GM23338 (cell line): ENCODE measurements at regions not wholly inside any gene's neighbourhood (a gene's known extent, or its start where the extent isn't known, plus 50 kb on each side); places are given as distances from the start of the nearest gene placed in this dataset.
"Not testable (repeated sequence)": the region's sequence is repeated elsewhere in the genome, so short reads cannot be mapped to it uniquely, and the experiment has no call there.

Experiments
- ATAC-seq: fragments of 200-7000 bp; cut with Tn5 transposase; 3 replicates; pipeline ENCODE4 v1.9.1; 2020
- DNase-seq: peaks from one replicate; pipeline ENCODE4 v3.0.0-alpha.2; 2015; ENCODE audit warnings: low spot score
- H2AFZ ChIP-seq: fragments of 200-600 bp; sonication (generic); 2 replicates; pipeline ENCODE4 v1.8.0; 2016; ENCODE audit warnings: antibody characterized with exemption, mild to moderate bottlenecking, moderate library complexity
- H3F3A ChIP-seq: fragments of 200-600 bp; sonication (generic); replicated peaks from 2 replicates; pipeline ENCODE4 v1.8.0; 2017; ENCODE audit warnings: antibody characterized with exemption, mixed run types, low read depth
- H3K27ac ChIP-seq: fragments of 200-600 bp; sonication (generic); 2 replicates; pipeline ENCODE4 v1.6.1; 2016; ENCODE audit warnings: low read depth
- H3K27me3 ChIP-seq: fragments of 200-600 bp; sonication (generic); 2 replicates; pipeline ENCODE4 v1.8.0; 2016; ENCODE audit warnings: mild to moderate bottlenecking, mixed run types, moderate library complexity; ENCODE audit not compliant: insufficient read depth
- H3K36me3 ChIP-seq: fragments of 200-600 bp; sonication (generic); 2 replicates; pipeline ENCODE4 v1.8.0; 2016; ENCODE audit warnings: mild to moderate bottlenecking; ENCODE audit not compliant: insufficient read depth
- H3K4me1 ChIP-seq: fragments of 200-600 bp; sonication (generic); 2 replicates; pipeline ENCODE4 v1.8.0; 2016; ENCODE audit warnings: mild to moderate bottlenecking, moderate library complexity; ENCODE audit not compliant: insufficient read depth
- H3K4me2 ChIP-seq: fragments of 200-600 bp; sonication (generic); 2 replicates; pipeline ENCODE4 v1.7.1; 2017; ENCODE audit warnings: mixed run types
- H3K4me3 ChIP-seq: fragments of 200-600 bp; sonication (generic); 2 replicates; pipeline ENCODE4 v1.6.1; 2016; ENCODE audit warnings: mixed run types
- H3K79me2 ChIP-seq: fragments of 200-600 bp; sonication (generic); replicated peaks from 2 replicates; pipeline ENCODE4 v1.8.0; 2017; ENCODE audit warnings: mild to moderate bottlenecking; ENCODE audit not compliant: insufficient read depth
- H3K9me2 ChIP-seq: fragments of 200-600 bp; sonication (generic); 2 replicates; pipeline ENCODE4 v1.8.0; 2017; ENCODE audit not compliant: insufficient read depth
- H4K20me1 ChIP-seq: fragments of 200-600 bp; sonication (generic); replicated peaks from 2 replicates; pipeline ENCODE4 v1.8.0; 2017; ENCODE audit warnings: mild to moderate bottlenecking; ENCODE audit not compliant: insufficient read depth
- H3K27ac Mint-ChIP-seq: 2 replicates; pipeline ENCODE4 v1.8.0; 2020; ENCODE audit warnings: inconsistent platforms, mild to moderate bottlenecking, moderate library complexity, mixed read lengths
- H3K27me3 Mint-ChIP-seq: 3 replicates; pipeline ENCODE4 v1.8.0; 2022; ENCODE audit warnings: low read depth, mild to moderate bottlenecking, moderate library complexity, mixed read lengths, inconsistent platforms; ENCODE audit not compliant: insufficient read depth, poor library complexity
- H3K36me3 Mint-ChIP-seq: 3 replicates; pipeline ENCODE4 v1.8.0; 2021; ENCODE audit warnings: low read depth, mild to moderate bottlenecking, inconsistent platforms, moderate library complexity, mixed read lengths
- H3K4me1 Mint-ChIP-seq: 3 replicates; pipeline ENCODE4 v1.8.0; 2020; ENCODE audit warnings: mild to moderate bottlenecking, inconsistent platforms, mixed read lengths
- H3K4me3 Mint-ChIP-seq: 3 replicates; pipeline ENCODE4 v1.8.0; 2021; ENCODE audit warnings: moderate library complexity, mild to moderate bottlenecking, inconsistent platforms, mixed read lengths
- H3K9me3 Mint-ChIP-seq: 3 replicates; pipeline ENCODE4 v1.8.0; 2020; ENCODE audit warnings: moderate library complexity, mild to moderate bottlenecking, inconsistent platforms, mixed read lengths
- STAT1 ChIP-seq: IDR thresholded peaks from one replicate; pipeline ENCODE4 v1.6.1; 2016; ENCODE audit warnings: antibody characterized with exemption; ENCODE audit not compliant: unreplicated experiment
- TF ChIP-seq, protein P1 (sequence below): fragments of 250-450 bp; sonication (Bioruptor Pico); IDR thresholded peaks from 2 replicates; pipeline ENCODE4 v1.5.0; 2020; ENCODE audit warnings: mild to moderate bottlenecking, moderate library complexity

DNA sequence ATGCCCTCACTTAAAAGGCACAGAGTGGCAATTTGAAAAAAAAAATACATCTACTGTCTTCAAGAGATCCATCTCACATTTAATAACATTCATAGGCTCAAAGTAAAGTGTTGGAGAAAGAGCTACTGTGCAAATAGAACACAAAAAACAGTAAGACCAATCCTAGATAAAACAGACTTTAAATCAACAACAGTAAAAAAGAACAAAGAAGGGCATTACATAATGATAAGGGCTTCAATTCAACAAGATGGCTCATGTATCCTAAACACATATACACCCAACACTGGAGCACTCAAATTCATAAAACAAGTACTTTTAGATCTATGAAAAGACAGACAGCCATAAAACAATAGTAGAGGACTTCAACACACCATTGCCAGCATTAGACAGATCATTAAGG lies 93.6 kb upstream of the PCED1B start (continued):
- TF ChIP-seq, protein P1, sequence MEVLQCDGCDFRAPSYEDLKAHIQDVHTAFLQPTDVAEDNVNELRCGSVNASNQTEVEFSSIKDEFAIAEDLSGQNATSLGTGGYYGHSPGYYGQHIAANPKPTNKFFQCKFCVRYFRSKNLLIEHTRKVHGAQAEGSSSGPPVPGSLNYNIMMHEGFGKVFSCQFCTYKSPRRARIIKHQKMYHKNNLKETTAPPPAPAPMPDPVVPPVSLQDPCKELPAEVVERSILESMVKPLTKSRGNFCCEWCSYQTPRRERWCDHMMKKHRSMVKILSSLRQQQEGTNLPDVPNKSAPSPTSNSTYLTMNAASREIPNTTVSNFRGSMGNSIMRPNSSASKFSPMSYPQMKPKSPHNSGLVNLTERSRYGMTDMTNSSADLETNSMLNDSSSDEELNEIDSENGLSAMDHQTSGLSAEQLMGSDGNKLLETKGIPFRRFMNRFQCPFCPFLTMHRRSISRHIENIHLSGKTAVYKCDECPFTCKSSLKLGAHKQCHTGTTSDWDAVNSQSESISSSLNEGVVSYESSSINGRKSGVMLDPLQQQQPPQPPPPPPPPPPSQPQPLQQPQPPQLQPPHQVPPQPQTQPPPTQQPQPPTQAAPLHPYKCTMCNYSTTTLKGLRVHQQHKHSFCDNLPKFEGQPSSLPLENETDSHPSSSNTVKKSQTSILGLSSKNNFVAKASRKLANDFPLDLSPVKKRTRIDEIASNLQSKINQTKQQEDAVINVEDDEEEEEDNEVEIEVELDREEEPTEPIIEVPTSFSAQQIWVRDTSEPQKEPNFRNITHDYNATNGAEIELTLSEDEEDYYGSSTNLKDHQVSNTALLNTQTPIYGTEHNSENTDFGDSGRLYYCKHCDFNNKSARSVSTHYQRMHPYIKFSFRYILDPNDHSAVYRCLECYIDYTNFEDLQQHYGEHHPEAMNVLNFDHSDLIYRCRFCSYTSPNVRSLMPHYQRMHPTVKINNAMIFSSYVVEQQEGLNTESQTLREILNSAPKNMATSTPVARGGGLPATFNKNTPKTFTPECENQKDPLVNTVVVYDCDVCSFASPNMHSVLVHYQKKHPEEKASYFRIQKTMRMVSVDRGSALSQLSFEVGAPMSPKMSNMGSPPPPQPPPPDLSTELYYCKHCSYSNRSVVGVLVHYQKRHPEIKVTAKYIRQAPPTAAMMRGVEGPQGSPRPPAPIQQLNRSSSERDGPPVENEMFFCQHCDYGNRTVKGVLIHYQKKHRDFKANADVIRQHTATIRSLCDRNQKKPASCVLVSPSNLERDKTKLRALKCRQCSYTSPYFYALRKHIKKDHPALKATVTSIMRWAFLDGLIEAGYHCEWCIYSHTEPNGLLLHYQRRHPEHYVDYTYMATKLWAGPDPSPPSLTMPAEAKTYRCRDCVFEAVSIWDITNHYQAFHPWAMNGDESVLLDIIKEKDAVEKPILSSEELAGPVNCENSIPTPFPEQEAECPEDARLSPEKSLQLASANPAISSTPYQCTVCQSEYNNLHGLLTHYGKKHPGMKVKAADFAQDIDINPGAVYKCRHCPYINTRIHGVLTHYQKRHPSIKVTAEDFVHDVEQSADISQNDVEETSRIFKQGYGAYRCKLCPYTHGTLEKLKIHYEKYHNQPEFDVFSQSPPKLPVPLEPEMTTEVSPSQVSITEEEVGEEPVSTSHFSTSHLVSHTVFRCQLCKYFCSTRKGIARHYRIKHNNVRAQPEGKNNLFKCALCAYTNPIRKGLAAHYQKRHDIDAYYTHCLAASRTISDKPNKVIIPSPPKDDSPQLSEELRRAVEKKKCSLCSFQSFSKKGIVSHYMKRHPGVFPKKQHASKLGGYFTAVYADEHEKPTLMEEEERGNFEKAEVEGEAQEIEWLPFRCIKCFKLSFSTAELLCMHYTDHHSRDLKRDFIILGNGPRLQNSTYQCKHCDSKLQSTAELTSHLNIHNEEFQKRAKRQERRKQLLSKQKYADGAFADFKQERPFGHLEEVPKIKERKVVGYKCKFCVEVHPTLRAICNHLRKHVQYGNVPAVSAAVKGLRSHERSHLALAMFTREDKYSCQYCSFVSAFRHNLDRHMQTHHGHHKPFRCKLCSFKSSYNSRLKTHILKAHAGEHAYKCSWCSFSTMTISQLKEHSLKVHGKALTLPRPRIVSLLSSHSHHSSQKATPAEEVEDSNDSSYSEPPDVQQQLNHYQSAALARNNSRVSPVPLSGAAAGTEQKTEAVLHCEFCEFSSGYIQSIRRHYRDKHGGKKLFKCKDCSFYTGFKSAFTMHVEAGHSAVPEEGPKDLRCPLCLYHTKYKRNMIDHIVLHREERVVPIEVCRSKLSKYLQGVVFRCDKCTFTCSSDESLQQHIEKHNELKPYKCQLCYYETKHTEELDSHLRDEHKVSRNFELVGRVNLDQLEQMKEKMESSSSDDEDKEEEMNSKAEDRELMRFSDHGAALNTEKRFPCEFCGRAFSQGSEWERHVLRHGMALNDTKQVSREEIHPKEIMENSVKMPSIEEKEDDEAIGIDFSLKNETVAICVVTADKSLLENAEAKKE (CRISPR knock-in tag) = no peak
- no peak for TF ChIP-seq STAT1

DNA sequence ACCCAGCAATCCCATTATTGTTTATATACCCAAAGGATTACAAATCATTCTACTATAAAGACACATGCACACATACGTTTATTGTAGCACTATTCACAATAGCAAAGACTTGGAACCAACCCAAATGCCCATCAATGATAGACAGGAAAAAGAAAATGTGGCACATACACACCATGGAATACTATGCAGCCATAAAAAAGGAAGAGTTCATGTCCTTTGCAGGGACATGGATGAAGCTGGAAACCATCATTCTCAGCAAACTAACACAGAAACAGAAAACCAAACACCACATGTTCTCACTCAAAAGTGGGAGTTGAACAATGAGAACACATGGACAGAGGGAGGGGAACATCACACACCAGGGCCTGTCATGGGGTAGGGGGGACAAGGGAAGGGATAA lies 91.3 kb upstream of the PCED1B start:
- H2AFZ ChIP-seq, ATAC-seq, H3K4me1 Mint-ChIP-seq, DNase-seq, H3K27me3 ChIP-seq, H3K9me2 ChIP-seq, H3K27ac Mint-ChIP-seq, H3K27me3 Mint-ChIP-seq, H3K4me2 ChIP-seq, H3K27ac ChIP-seq, H3K4me1 ChIP-seq, H4K20me1 ChIP-seq, H3K79me2 ChIP-seq, H3K4me3 Mint-ChIP-seq, H3K4me3 ChIP-seq, H3F3A ChIP-seq: not testable (repeated sequence)
- H3K36me3 ChIP-seq = peaks cover 12% of the 10 kb centered on the region; the same call in 1 of the 2 replicates
- Mint-ChIP-seq H3K9me3 (peaks cover 44% of the 10 kb centered on the region), H3K36me3 (peaks cover 19% of the 10 kb centered on the region; the same call in 2 of the 3 replicates)

DNA sequence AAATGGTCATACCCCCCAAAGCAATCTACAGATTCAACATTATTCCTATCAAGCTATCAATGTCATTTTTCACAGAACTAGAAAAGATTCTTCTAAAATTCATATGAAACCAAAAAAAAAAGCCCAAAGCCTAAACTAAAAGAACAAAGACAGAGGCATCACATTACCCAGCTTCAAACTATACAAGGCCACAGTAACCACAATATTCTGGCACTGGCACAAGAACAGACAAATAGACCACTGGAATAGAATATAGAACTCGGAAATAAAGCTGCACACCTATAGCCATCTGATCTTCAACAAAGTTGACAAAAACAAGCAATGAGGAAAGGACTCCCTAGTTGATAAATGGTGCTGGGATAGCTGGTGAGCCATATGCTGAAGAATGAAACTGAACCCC lies 89.2 kb upstream of the PCED1B start:
- Histone ChIP-seq H2AFZ (no peak overlapping the region), H3K79me2 (no peaks in the 10 kb centered on the region), H3K4me2 (no peak overlapping the region), H3F3A (no peaks in the 10 kb centered on the region), H3K4me1 (no peaks in the 10 kb centered on the region), H3K27ac (no peak overlapping the region), H4K20me1 (no peaks in the 10 kb centered on the region), H3K9me2 (no peaks in the 10 kb centered on the region), H3K36me3 (peaks cover 12% of the 10 kb centered on the region; the same call in 1 of the 2 replicates), H3K4me3 (no peak overlapping the region), H3K27me3 (no peaks in the 10 kb centered on the region)
- DNase-seq (no peak), ATAC-seq (no peak)
- Mint-ChIP-seq H3K27ac (no peak overlapping the region), H3K9me3 (peaks cover 52% of the 10 kb centered on the region), H3K27me3 (peaks cover 3% of the 10 kb centered on the region), H3K4me1 (no peaks in the 10 kb centered on the region), H3K36me3 (peaks cover 19% of the 10 kb centered on the region; the same call in 2 of the 3 replicates), H3K4me3 (no peak overlapping the region)
- TF ChIP-seq, protein P1 (CRISPR knock-in tag) = no peak
